ENCODE measurements at regions not wholly inside any gene's neighbourhood (a gene's known extent, or its start where the extent isn't known, plus 50 kb on each side); places are given as distances from the start of the nearest gene placed in this dataset.

- DNase-seq (ENCODE audit: low read depth, low spot score), result no peak
- Histone ChIP-seq H3K36me3 (ENCODE audit: control insufficient read depth in 1 of 2, insufficient read depth in 2 of 2, low read length in 2 of 2) (no peaks in the 10 kb centered on the region), H3K4me1 (ENCODE audit: control insufficient read depth in 1 of 2, insufficient read depth in 2 of 2, low read length in 2 of 2) (no peaks in the 10 kb centered on the region), H3K79me2 (ENCODE audit: insufficient read depth, low read length) (no peaks in the 10 kb centered on the region), H3K27ac (ENCODE audit: low read depth, low read length) (no peak overlapping the region), H3K4me3 (replicated peaks in 1 of 2; ENCODE audit: low read depth in 1 of 2, low read length in 2 of 2) (no peak overlapping the region), H3K9me2 (ENCODE audit: insufficient read depth) (no peaks in the 10 kb centered on the region), H4K20me1 (ENCODE audit: insufficient read depth) (no peaks in the 10 kb centered on the region), H3K27me3 (ENCODE audit: insufficient read depth, low read length) (no peaks in the 10 kb centered on the region), H3K4me2 (ENCODE audit: low read length) (no peak overlapping the region), H3K9ac (ENCODE audit: low read length) (no peak overlapping the region), H3K9me3 (ENCODE audit: control insufficient read depth in 1 of 2, insufficient read depth in 1 of 2, low read depth in 1 of 2, low read length in 2 of 2) (no peaks in the 10 kb centered on the region; a peak in 1 of 4 replicates), H2AFZ (ENCODE audit: low read depth, low read length, poor library complexity, severe bottlenecking) (no peak overlapping the region)
- TF ChIP-seq POLR2AphosphoS5 (IDR thresholded peaks at IDR 0.05; ENCODE audit: low read depth, low read length) (no peak), SP1 (IDR thresholded peaks at IDR 0.05; ENCODE audit: low read depth) (no peak), ATF3 (IDR thresholded peaks at IDR 0.05) (no peak), CTCF (IDR thresholded peaks at IDR 0.05 in 2 of 3, conservative IDR thresholded peaks at IDR 0.05 in 1 of 3; ENCODE audit: borderline replicate concordance in 1 of 3, insufficient read depth in 1 of 3, low read depth in 2 of 3, low read length in 2 of 3) (no peak), ZNF274 (IDR thresholded peaks at IDR 0.05; ENCODE audit: low read depth, low read length) (no peak), FOSL1 (IDR thresholded peaks at IDR 0.05; ENCODE audit: low read depth) (no peak), EZH2 (IDR thresholded peaks at IDR 0.05) (no peak), ZBTB33 (IDR thresholded peaks at IDR 0.05; ENCODE audit: extremely low read depth, insufficient replicate concordance, low read length) (no peak), ELF1 (IDR thresholded peaks at IDR 0.05; ENCODE audit: borderline replicate concordance, low read depth) (no peak), POLR2A (IDR thresholded peaks at IDR 0.05; ENCODE audit: borderline replicate concordance, extremely low read depth, insufficient read depth, insufficient read length) (no peak), YY1 (IDR thresholded peaks at IDR 0.05; ENCODE audit: extremely low read depth, insufficient replicate concordance, low read depth, low read length) (no peak), SIN3A (IDR thresholded peaks at IDR 0.05; ENCODE audit: low read depth) (no peak), JUND (IDR thresholded peaks at IDR 0.05) (no peak), CEBPB (IDR thresholded peaks at IDR 0.05; ENCODE audit: low read depth) (no peak), ZFX (IDR thresholded peaks at IDR 0.05) (no peak), CBX3 (IDR thresholded peaks at IDR 0.05; ENCODE audit: low read depth) (no peak), TCF7L2 (IDR thresholded peaks at IDR 0.05; ENCODE audit: borderline replicate concordance, extremely low read depth, insufficient read depth, insufficient read length) (no peak)
- no peak for ATAC-seq
- BruUV-seq (replicated peaks), result no TSS peak
- ChIA-PET CTCF (no interaction called here), RAD21 (ENCODE audit: low non-redundant PET in 1 of 2, low total read pairs in 2 of 2, uncharacterized antibody in 2 of 2, unreplicated experiment in 2 of 2) (no interaction called here), POLR2A (no interaction called here)
- intact Hi-C loops (cut with micrococcal nuclease), result no loop called here
Measured at GRCh38 chr3:95826419-95826818, 988.0 kb upstream of the EPHA6 start.
